Activated T-cell treated with anti-CD3 and anti-CD28 coated beads, Interleukin-2, amount 50 U/mL, for 72 hours (primary cell): ENCODE measurements at regions not wholly inside any gene's neighbourhood (a gene's known extent, or its start where the extent isn't known, plus 50 kb on each side); places are given as distances from the start of the nearest gene placed in this dataset.

Experiments
- ATAC-seq, 2 donors: fragments of 150-1000 bp; cut with Tn5 transposase; replicated peaks in 1 of 2; 2 replicates each; pipeline ENCODE4 v1.10.0; 2021; ENCODE audit warnings: moderate library complexity in 2 of 2, mild to moderate bottlenecking in 1 of 2
- DNase-seq, 2 donors: peaks; one replicate each; pipeline ENCODE4 v3.0.0; 2021 to 2022; ENCODE audit warnings: mixed read lengths in 1 of 2
- H3K27ac Mint-ChIP-seq: one replicate; pipeline ENCODE4 v1.8.0; 2022; ENCODE audit warnings: mild to moderate bottlenecking, moderate library complexity, mixed read lengths
- H3K27me3 Mint-ChIP-seq: one replicate; pipeline ENCODE4 v1.8.0; 2022; ENCODE audit warnings: low read depth, mixed read lengths
- H3K36me3 Mint-ChIP-seq, 2 donors: one replicate each; pipeline ENCODE4 v1.8.0; 2022; ENCODE audit warnings: mixed read lengths in 2 of 2, mild to moderate bottlenecking in 1 of 2; ENCODE audit not compliant: insufficient read depth in 2 of 2
- H3K4me1 Mint-ChIP-seq: one replicate; pipeline ENCODE4 v1.8.0; 2022; ENCODE audit warnings: low read depth, mixed read lengths
- H3K4me3 Mint-ChIP-seq, 2 donors: one replicate each; pipeline ENCODE4 v1.8.0; 2022; ENCODE audit warnings: mild to moderate bottlenecking in 2 of 2, mixed read lengths in 2 of 2, moderate library complexity in 2 of 2
- H3K9me3 Mint-ChIP-seq, 2 donors: one replicate each; pipeline ENCODE4 v1.8.0; 2022; ENCODE audit warnings: mixed read lengths in 2 of 2

DNA sequence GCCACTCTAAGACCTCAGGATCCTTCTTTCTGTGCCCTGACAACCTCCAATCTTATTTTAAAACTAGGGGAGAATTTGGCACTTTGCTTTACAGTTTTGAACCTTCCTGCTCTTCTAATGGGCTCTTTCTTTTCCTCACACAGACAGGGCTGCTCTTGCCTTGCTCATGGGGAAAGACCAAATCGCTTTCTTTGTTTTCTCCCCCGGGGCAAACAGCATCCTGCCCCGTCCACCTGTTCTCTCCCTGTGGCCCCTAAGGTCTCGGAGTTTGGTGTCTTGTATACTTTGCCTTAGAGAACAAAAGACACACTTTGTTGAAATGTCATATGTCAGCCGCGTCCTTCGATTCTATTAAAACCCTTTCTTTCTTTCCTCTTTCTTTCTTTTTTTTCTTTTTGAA, 306.7 kb upstream of the SALL1 start:
- no peaks in the 10 kb centered on the region for H3K4me1 Mint-ChIP-seq
- H3K36me3 Mint-ChIP-seq: no peaks in the 10 kb centered on the region
- H3K9me3 Mint-ChIP-seq: peaks cover 3 to 5% of the 10 kb centered on the region in 2 donors
- no peak overlapping the region for H3K27ac Mint-ChIP-seq
- DNase-seq (no peak), ATAC-seq (no peak)
- no peak overlapping the region for H3K4me3 Mint-ChIP-seq
- no peaks in the 10 kb centered on the region for H3K27me3 Mint-ChIP-seq

DNA sequence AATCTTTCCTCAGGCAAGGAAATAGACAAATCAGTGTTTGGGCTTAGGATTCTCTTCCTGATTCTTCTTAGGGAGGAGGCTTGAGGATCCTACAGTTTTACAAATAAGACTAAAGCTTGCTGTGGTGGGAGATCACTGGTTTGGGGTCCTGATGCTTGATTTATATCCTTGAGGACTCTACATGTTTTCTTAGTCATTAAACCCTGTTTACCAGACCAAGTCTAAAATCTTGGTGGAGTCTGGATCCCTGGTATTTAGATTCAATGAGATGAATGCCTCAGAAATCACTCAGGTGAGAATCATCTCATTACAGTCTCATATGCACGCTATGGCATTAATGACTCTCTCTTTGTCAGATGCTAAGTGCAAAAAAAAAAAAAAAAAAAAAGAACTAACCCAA, 304.3 kb upstream of the SALL1 start:
- Mint-ChIP-seq H3K4me1 (no peaks in the 10 kb centered on the region), H3K27ac (no peak overlapping the region), H3K36me3 (no peaks in the 10 kb centered on the region), H3K9me3 (peaks cover 3 to 5% of the 10 kb centered on the region in 2 donors), H3K27me3 (no peaks in the 10 kb centered on the region), H3K4me3 (no peak overlapping the region)
- ATAC-seq: no peak
- no peak for DNase-seq

- Mint-ChIP-seq H3K36me3 (no peaks in the 10 kb centered on the region), H3K4me3 (no peak overlapping the region), H3K9me3 (peaks cover 3 to 5% of the 10 kb centered on the region in 2 donors), H3K27ac (no peak overlapping the region), H3K27me3 (no peaks in the 10 kb centered on the region), H3K4me1 (no peaks in the 10 kb centered on the region)
- ATAC-seq: no peak
- no peak for DNase-seq
Measured at GRCh38 chr16:51453251-51453650, 302.2 kb upstream of the SALL1 start.

GRCh38 chr16:51450909-51451308, 299.8 kb upstream of the SALL1 start:
- no peak for ATAC-seq
- H3K9me3 Mint-ChIP-seq: peaks cover 3 to 5% of the 10 kb centered on the region in 2 donors
- no peaks in the 10 kb centered on the region for H3K27me3 Mint-ChIP-seq
- H3K36me3 Mint-ChIP-seq: no peaks in the 10 kb centered on the region
- no peak for DNase-seq
- H3K4me3 Mint-ChIP-seq: no peak overlapping the region
- H3K27ac Mint-ChIP-seq: no peak overlapping the region
- H3K4me1 Mint-ChIP-seq: no peaks in the 10 kb centered on the region

- H3K4me1 Mint-ChIP-seq: no peaks in the 10 kb centered on the region
- no peak overlapping the region for H3K27ac Mint-ChIP-seq
- H3K9me3 Mint-ChIP-seq: peaks cover 4 to 5% of the 10 kb centered on the region in 2 donors
- H3K27me3 Mint-ChIP-seq: no peaks in the 10 kb centered on the region
- H3K4me3 Mint-ChIP-seq: no peak overlapping the region
- no peak for ATAC-seq
- H3K36me3 Mint-ChIP-seq: no peaks in the 10 kb centered on the region
- no peak for DNase-seq
Measured at GRCh38 chr16:51450376-51450775, 299.3 kb upstream of the SALL1 start.

DNA sequence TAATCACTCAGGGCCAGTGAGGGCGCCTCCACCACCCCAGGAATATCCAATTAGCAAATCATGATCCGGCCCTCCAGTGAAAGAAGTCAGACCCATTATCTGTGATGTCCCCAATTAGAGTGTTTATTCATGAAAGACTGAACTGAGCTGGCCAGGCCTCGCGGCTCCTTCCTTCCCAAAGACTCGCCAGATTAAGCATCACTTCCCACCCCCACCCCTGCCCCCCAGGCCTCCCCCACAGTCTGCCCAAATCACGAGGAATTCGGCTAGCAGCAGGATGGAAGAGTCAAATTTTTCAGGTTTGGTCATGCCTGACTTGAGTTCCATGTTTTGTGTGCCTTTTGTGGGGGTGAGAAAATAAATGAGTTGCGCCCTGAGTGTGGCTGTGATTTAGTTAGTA, 298.4 kb upstream of the SALL1 start:
- H3K4me3 Mint-ChIP-seq: no peak overlapping the region
- DNase-seq: no peak
- H3K36me3 Mint-ChIP-seq: no peaks in the 10 kb centered on the region
- H3K9me3 Mint-ChIP-seq: peaks cover 1 to 5% of the 10 kb centered on the region in 2 donors
- no peaks in the 10 kb centered on the region for H3K27me3 Mint-ChIP-seq
- no peaks in the 10 kb centered on the region for H3K4me1 Mint-ChIP-seq
- no peak for ATAC-seq
- no peak overlapping the region for H3K27ac Mint-ChIP-seq

DNA sequence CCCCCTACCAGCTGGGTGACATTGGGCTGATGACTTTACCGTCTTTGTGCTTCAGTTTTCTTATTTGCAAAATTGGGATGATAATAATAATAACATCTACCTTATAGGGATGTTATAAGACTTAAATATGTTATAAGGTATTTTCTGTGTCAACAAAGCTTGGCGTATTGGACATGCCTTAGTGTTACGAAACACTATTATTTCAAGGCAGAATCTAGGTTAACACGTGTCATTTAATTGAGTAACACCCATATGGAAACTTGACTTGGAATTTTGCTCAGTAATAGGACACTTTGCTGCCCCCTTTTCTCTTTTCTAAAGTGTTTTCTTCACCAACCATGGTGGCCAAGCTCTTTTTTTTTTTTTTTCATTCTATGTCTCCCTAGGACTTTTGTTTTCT, 294.2 kb upstream of the SALL1 start:
- H3K4me1 Mint-ChIP-seq: no peaks in the 10 kb centered on the region
- no peak overlapping the region for H3K4me3 Mint-ChIP-seq
- DNase-seq (no peak), ATAC-seq (no peak)
- no peaks in the 10 kb centered on the region for H3K36me3 Mint-ChIP-seq
- H3K27me3 Mint-ChIP-seq: peaks cover 6% of the 10 kb centered on the region
- peaks cover 3 to 5% of the 10 kb centered on the region in 2 donors for H3K9me3 Mint-ChIP-seq
- no peak overlapping the region for H3K27ac Mint-ChIP-seq

DNA sequence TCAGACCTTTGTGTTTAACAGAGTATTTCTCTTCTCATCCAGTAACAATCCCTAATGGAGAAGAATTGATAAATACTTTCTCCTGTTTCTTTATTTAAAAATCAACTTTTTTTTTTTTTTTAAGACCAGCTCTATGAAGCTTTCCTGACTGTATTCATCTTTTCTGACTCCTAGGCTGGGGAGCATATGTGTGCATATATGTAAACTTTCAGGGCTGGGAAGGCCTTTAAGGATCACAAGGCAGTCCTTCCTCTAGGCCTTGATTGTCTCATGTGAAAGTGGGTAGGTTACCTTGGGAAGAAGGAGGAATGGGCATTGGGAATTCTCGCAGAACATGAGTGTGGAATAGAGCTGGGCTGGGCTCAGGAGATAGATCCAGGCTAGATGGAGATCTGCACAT, 292.9 kb upstream of the SALL1 start:
- ATAC-seq (no peak), DNase-seq (no peak)
- peaks cover 3 to 5% of the 10 kb centered on the region in 2 donors for H3K9me3 Mint-ChIP-seq
- no peak overlapping the region for H3K27ac Mint-ChIP-seq
- no peak overlapping the region for H3K4me3 Mint-ChIP-seq
- H3K4me1 Mint-ChIP-seq: no peaks in the 10 kb centered on the region
- H3K36me3 Mint-ChIP-seq: no peaks in the 10 kb centered on the region
- H3K27me3 Mint-ChIP-seq: peaks cover 6% of the 10 kb centered on the region

- peaks cover 3 to 5% of the 10 kb centered on the region in 2 donors for H3K9me3 Mint-ChIP-seq
- DNase-seq: no peak
- H3K27me3 Mint-ChIP-seq: peaks cover 6% of the 10 kb centered on the region
- H3K4me3 Mint-ChIP-seq: no peak overlapping the region
- ATAC-seq: no peak
- H3K4me1 Mint-ChIP-seq: no peaks in the 10 kb centered on the region
- no peak overlapping the region for H3K27ac Mint-ChIP-seq
- H3K36me3 Mint-ChIP-seq: no peaks in the 10 kb centered on the region
Measured at GRCh38 chr16:51442141-51442870, 291.2 kb upstream of the SALL1 start.

GRCh38 chr16:51440131-51440889, 289.2 kb upstream of the SALL1 start:
- ATAC-seq (no peak), DNase-seq (no peak)
- H3K4me3 Mint-ChIP-seq: no peak overlapping the region
- H3K4me1 Mint-ChIP-seq: no peaks in the 10 kb centered on the region
- no peaks in the 10 kb centered on the region for H3K36me3 Mint-ChIP-seq
- peaks cover 6% of the 10 kb centered on the region for H3K27me3 Mint-ChIP-seq
- H3K27ac Mint-ChIP-seq: no peak overlapping the region
- peaks cover 0 to 2% of the 10 kb centered on the region in 2 donors for H3K9me3 Mint-ChIP-seq

DNA sequence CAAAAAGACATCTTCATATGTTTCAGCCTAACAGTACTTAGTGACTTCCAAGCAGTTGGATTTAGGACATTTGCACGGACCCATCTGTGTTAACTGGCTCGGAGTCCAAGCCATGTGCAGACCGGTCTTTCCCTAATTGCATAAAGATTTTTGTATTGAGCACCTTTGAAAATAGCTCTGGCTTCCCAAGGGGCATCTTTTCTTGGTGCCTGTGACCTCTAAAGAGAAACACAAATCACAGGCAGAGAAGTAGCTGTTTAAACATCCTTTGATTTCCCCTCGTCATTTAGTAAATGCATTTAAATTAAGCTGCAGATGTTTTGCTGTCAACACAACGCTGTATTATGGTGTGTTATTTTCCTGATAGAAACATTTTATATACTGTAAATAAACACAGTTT, 288.2 kb upstream of the SALL1 start:
- no peak for ATAC-seq
- Mint-ChIP-seq H3K36me3 (no peaks in the 10 kb centered on the region), H3K27ac (no peak overlapping the region), H3K4me1 (no peaks in the 10 kb centered on the region), H3K9me3 (peaks cover 0 to 4% of the 10 kb centered on the region in 2 donors), H3K4me3 (no peak overlapping the region), H3K27me3 (peaks cover 6% of the 10 kb centered on the region)
- no peak for DNase-seq

DNA sequence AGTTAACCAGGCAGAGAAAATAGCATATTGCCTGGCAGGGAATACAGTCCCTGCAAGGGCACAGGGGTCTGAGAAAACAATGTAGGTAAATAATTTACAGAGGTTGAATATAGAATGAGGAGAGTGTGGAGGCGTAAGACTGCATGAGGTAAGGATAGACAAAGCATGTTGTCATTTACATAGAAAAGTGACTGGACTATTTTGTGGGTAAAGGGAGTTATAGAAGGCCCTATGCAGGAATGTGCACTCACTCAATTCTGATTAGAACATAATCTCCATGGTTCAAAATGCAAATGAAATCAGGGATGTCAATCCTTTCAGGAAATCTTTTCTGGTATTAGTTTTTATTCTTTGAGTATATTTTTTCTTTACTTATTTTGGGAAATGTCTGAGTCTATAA, 285.7 kb upstream of the SALL1 start:
- Mint-ChIP-seq H3K27me3 (peaks cover 6% of the 10 kb centered on the region), H3K27ac (no peak overlapping the region), H3K4me3 (no peak overlapping the region), H3K9me3 (peaks cover 0 to 2% of the 10 kb centered on the region in 2 donors), H3K4me1 (no peaks in the 10 kb centered on the region), H3K36me3 (no peaks in the 10 kb centered on the region)
- DNase-seq (no peak), ATAC-seq (no peak)

GRCh38 chr16:51434567-51435198, 283.6 kb upstream of the SALL1 start:
- no peaks in the 10 kb centered on the region for H3K27me3 Mint-ChIP-seq

More at GRCh38 chr16:51434567-51435198, 283.6 kb upstream of the SALL1 start:
- Mint-ChIP-seq H3K4me1 (no peaks in the 10 kb centered on the region), H3K9me3 (peaks cover 4 to 5% of the 10 kb centered on the region in 2 donors), H3K36me3 (no peaks in the 10 kb centered on the region), H3K4me3 (no peak overlapping the region), H3K27ac (no peak overlapping the region)
- ATAC-seq (no peak), DNase-seq (no peak)
